ENCODE measurements at regions not wholly inside any gene's neighbourhood (a gene's known extent, or its start where the extent isn't known, plus 50 kb on each side); places are given as distances from the start of the nearest gene placed in this dataset.

DNA sequence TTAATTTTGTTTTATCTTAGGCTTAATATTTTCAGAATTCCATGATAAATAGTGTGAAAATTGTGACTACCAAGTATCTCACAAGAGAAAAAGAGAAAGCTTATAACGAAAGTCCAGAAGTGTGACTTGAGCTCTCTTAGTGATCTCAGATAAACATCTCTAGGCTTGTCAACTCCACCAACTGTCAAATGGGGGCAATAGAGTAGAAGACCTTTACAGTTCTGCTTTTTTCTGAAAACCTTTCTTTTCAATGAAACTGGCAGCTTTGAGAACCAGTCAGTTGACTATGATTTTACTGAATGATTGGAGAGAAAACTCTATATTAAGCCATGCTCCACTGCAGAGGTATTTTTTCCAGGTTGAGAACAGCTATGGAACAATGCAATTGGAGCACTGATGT, 119.2 kb upstream of the TP63 start:
- POLR2A ChIA-PET, result no interaction called here
- CTCF ChIA-PET, result interaction anchor here (0.6 to 1.1 kb wide), 2 partner anchors 278 to 1123 kb away, joined by 3 to 5 read pairs; no protein-coding TSS in a partner anchor

GRCh38 chr3:189512821-189513220, 118.4 kb upstream of the TP63 start:
- H3K27ac ChIP-seq (ENCODE audit: extremely low read depth, low read depth, low read length), result no peak overlapping the region
- no peaks in the 10 kb centered on the region for H3K4me1 ChIP-seq (ENCODE audit: control insufficient read depth, insufficient read depth, low read length)
- no peaks in the 10 kb centered on the region for H3K36me3 ChIP-seq (ENCODE audit: control insufficient read depth in 2 of 2, insufficient read depth in 1 of 2, low read length in 2 of 2)
- ChIA-PET CTCF (interaction anchor here (0.6 to 1.1 kb wide), 2 partner anchors 279 to 283 kb away, joined by 3 to 4 read pairs; no protein-coding TSS in a partner anchor), POLR2A (no interaction called here)
- H3K9me3 ChIP-seq (ENCODE audit: control insufficient read depth, insufficient read depth, low read depth, low read length), result no peaks in the 10 kb centered on the region
- H3K4me3 ChIP-seq (ENCODE audit: low read depth, low read length), result no peak overlapping the region
- no peak for TF ChIP-seq SP7 (tag by site-specific recombination; IDR thresholded peaks at IDR 0.05)
- TF ChIP-seq GLI2 (tag by site-specific recombination; IDR thresholded peaks at IDR 0.05; ENCODE audit: borderline replicate concordance, low read depth), result no peak
- no peak for TF ChIP-seq ZNF610 (tag by site-specific recombination; IDR thresholded peaks at IDR 0.05; ENCODE audit: borderline replicate concordance)
- TF ChIP-seq ZNF292 (tag by site-specific recombination; IDR thresholded peaks at IDR 0.05; ENCODE audit: borderline replicate concordance, low read depth), result no peak
- no peak for TF ChIP-seq ZNF214 (tag by site-specific recombination; IDR thresholded peaks at IDR 0.05; ENCODE audit: borderline replicate concordance)
- TF ChIP-seq, protein P1, sequence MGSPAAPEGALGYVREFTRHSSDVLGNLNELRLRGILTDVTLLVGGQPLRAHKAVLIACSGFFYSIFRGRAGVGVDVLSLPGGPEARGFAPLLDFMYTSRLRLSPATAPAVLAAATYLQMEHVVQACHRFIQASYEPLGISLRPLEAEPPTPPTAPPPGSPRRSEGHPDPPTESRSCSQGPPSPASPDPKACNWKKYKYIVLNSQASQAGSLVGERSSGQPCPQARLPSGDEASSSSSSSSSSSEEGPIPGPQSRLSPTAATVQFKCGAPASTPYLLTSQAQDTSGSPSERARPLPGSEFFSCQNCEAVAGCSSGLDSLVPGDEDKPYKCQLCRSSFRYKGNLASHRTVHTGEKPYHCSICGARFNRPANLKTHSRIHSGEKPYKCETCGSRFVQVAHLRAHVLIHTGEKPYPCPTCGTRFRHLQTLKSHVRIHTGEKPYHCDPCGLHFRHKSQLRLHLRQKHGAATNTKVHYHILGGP (tag by site-specific recombination; IDR thresholded peaks at IDR 0.05), result no peak
- TF ChIP-seq REPIN1 (tag by site-specific recombination; IDR thresholded peaks at IDR 0.05; ENCODE audit: low read depth), result no peak
- TF ChIP-seq ZNF202 (tag by site-specific recombination; IDR thresholded peaks at IDR 0.05; ENCODE audit: borderline replicate concordance), result no peak
- no peak for TF ChIP-seq ZSCAN23 (tag by site-specific recombination; IDR thresholded peaks at IDR 0.05)
- TF ChIP-seq ZNF518A (tag by site-specific recombination; conservative IDR thresholded peaks at IDR 0.05; ENCODE audit: low read depth), result no peak
- TF ChIP-seq ZNF449 (tag by site-specific recombination; IDR thresholded peaks at IDR 0.05), result no peak
- no peak for TF ChIP-seq ZNF19 (tag by site-specific recombination; IDR thresholded peaks at IDR 0.05; ENCODE audit: low read depth)
- TF ChIP-seq, protein P2, sequence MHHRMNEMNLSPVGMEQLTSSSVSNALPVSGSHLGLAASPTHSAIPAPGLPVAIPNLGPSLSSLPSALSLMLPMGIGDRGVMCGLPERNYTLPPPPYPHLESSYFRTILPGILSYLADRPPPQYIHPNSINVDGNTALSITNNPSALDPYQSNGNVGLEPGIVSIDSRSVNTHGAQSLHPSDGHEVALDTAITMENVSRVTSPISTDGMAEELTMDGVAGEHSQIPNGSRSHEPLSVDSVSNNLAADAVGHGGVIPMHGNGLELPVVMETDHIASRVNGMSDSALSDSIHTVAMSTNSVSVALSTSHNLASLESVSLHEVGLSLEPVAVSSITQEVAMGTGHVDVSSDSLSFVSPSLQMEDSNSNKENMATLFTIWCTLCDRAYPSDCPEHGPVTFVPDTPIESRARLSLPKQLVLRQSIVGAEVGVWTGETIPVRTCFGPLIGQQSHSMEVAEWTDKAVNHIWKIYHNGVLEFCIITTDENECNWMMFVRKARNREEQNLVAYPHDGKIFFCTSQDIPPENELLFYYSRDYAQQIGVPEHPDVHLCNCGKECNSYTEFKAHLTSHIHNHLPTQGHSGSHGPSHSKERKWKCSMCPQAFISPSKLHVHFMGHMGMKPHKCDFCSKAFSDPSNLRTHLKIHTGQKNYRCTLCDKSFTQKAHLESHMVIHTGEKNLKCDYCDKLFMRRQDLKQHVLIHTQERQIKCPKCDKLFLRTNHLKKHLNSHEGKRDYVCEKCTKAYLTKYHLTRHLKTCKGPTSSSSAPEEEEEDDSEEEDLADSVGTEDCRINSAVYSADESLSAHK (tag by site-specific recombination; IDR thresholded peaks at IDR 0.05), result no peak
- TF ChIP-seq ZFP41 (tag by site-specific recombination; IDR thresholded peaks at IDR 0.05; ENCODE audit: borderline replicate concordance), result no peak
- TF ChIP-seq MYNN (tag by site-specific recombination; IDR thresholded peaks at IDR 0.05; ENCODE audit: borderline replicate concordance), result no peak
- TF ChIP-seq, protein P3, sequence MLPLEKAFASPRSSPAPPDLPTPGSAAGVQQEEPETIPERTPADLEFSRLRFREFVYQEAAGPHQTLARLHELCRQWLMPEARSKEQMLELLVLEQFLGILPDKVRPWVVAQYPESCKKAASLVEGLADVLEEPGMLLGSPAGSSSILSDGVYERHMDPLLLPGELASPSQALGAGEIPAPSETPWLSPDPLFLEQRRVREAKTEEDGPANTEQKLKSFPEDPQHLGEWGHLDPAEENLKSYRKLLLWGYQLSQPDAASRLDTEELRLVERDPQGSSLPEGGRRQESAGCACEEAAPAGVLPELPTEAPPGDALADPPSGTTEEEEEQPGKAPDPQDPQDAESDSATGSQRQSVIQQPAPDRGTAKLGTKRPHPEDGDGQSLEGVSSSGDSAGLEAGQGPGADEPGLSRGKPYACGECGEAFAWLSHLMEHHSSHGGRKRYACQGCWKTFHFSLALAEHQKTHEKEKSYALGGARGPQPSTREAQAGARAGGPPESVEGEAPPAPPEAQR (tag by site-specific recombination; IDR thresholded peaks at IDR 0.05), result no peak

More for the DNA sequence above, 119.2 kb upstream of the TP63 start:
- no peak overlapping the region for H3K4me3 ChIP-seq (ENCODE audit: low read depth, low read length)
- H3K4me1 ChIP-seq (ENCODE audit: control insufficient read depth, insufficient read depth, low read length), result no peaks in the 10 kb centered on the region
- H3K9me3 ChIP-seq (ENCODE audit: control insufficient read depth, insufficient read depth, low read depth, low read length), result no peaks in the 10 kb centered on the region
- H3K27ac ChIP-seq (ENCODE audit: extremely low read depth, low read depth, low read length), result no peak overlapping the region
- TF ChIP-seq, protein P1 (tag by site-specific recombination; IDR thresholded peaks at IDR 0.05), result no peak
- H3K36me3 ChIP-seq (ENCODE audit: control insufficient read depth in 2 of 2, insufficient read depth in 1 of 2, low read length in 2 of 2), result no peaks in the 10 kb centered on the region

Measured in HEK293 (cell line).